ENCODE measurements at regions not wholly inside any gene's neighbourhood (a gene's known extent, or its start where the extent isn't known, plus 50 kb on each side); places are given as distances from the start of the nearest gene placed in this dataset.
"Not testable (repeated sequence)": the region's sequence is repeated elsewhere in the genome, so short reads cannot be mapped to it uniquely, and the experiment has no call there.

DNA sequence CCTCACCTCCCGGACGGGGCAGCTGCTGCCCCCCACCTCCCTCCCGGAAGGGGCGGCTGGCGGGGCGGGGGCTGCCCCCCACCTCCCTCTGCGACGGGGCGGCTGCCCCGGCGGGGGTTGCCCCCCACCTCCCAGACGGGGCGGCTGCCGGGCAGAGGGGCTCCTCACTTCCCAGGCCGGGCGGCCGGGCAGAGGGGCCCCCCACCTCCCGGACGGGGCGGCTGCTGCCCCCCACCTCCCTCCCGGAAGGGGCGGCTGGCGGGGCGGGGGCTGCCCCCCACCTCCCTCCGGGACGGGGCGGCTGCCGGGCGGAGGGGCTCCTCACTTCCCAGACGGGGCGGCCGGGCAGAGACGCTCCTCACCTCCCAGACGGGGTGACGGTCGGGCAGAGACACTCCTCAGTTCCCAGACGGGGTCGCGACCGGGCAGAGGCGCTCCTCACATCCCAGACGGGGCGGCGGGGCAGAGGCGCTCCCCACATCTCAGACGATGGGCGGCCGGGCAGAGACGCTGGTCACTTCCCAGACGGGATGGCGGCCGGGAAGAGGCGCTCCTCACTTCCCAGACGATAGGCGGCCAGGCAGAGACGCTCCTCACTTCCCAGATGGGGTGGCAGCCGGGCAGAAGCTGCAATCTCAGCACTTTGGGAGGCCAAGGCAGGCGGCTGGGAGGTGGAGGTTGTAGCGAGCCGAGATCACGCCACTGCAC, 1218.8 kb downstream of the GATA3 start:
- DNase-seq (ENCODE audit: low spot score); in situ Hi-C loops (cut with HindIII; ENCODE audit: low sequenced_read_pairs): not testable (repeated sequence)

- in situ Hi-C loops (cut with HindIII; ENCODE audit: low sequenced_read_pairs): no loop called here
- no peak for DNase-seq (ENCODE audit: low spot score)
Observed at GRCh38 chr10:9274206-9274755, 1219.8 kb downstream of the GATA3 start.

- no peak for DNase-seq (ENCODE audit: low spot score)
- in situ Hi-C loops (cut with HindIII; ENCODE audit: low sequenced_read_pairs): no loop called here
Observed at GRCh38 chr10:9275861-9276260, 1221.4 kb downstream of the GATA3 start.

- DNase-seq (ENCODE audit: low spot score): no peak
Observed at GRCh38 chr10:9285690-9286089, 1231.2 kb downstream of the GATA3 start.

DNA sequence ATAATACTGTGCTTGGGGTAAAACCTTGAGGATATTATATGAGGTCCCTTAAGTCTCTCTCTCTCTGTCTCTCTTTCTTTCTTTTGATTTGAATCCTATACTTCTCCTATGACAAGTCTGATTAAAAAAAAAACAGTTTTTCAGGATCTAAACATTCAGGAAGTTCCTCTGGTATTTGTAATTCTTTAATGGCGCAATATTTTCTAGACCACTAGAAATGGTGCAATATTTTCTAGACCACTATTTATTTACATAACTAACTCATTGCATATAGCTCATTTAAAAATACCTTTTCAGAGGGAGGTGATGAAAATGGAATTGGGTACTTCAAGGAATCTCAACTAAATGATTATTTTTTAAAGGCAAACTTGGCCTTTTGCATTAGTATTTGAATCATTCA, 1235.3 kb downstream of the GATA3 start:
- in situ Hi-C loops (cut with HindIII; ENCODE audit: low sequenced_read_pairs): no loop called here
- no peak for DNase-seq (ENCODE audit: low spot score)

More at GRCh38 chr10:9285690-9286089, 1231.2 kb downstream of the GATA3 start:
- in situ Hi-C loops (cut with HindIII; ENCODE audit: low sequenced_read_pairs): no loop called here

GRCh38 chr10:9291081-9291480, 1236.6 kb downstream of the GATA3 start:
- in situ Hi-C loops (cut with HindIII; ENCODE audit: low sequenced_read_pairs): no loop called here
- no peak for DNase-seq (ENCODE audit: low spot score)

DNA sequence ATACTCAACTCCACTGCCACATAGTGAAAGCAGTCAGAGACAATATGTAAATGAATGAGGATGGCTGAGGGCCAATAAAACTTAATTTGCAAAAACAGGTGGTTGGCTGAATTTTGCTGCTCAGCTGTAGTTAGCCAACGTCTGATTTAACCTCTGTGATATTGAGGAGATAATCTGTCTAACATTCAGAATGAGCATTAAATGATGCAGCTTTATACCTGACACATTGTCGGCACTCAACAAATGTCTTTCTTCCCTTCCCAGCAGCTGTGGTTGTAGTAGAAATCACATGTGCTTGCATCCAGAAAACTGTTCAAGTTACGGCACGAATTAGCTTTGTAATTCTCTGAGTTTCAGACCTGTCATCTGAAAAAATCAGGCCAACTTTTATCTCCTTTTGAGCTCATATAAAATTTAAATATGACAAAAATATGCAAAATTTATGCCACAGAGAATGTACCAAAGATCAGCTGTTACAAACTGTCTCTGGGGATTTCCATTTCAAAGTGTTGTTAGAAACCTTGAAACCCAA, 1239.7 kb downstream of the GATA3 start:
- in situ Hi-C loops (cut with HindIII; ENCODE audit: low sequenced_read_pairs): no loop called here
- no peak for DNase-seq (ENCODE audit: low spot score)

- in situ Hi-C loops (cut with HindIII; ENCODE audit: low sequenced_read_pairs): no loop called here
- DNase-seq (ENCODE audit: low spot score): no peak
Observed at GRCh38 chr10:9294865-9295264, 1240.4 kb downstream of the GATA3 start.

- DNase-seq (ENCODE audit: low spot score): no peak
Observed at GRCh38 chr10:9296190-9296589, 1241.7 kb downstream of the GATA3 start.

GRCh38 chr10:9297580-9297979, 1243.1 kb downstream of the GATA3 start:
- in situ Hi-C loops (cut with HindIII; ENCODE audit: low sequenced_read_pairs): no loop called here
- DNase-seq (ENCODE audit: low spot score): no peak

More at GRCh38 chr10:9296190-9296589, 1241.7 kb downstream of the GATA3 start:
- in situ Hi-C loops (cut with HindIII; ENCODE audit: low sequenced_read_pairs): no loop called here

DNA sequence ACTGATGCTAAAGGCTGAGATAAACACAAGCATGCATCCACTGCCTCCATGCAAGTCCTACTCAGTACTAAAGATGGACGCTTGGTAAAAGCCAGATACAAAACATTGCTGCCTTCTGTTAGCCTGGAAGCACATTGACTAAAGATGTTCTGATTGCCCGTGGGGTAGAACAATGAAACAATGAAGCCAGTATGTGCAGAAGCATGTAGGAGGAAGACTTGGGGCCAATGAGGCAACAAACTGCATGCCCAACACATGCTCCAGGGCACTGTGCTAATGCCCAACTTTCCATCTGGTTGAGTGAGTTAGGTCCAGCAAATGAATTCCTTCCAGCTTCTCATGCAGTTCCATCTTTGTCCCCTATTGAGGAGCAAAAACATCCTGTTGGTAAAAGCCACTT, 1245.5 kb downstream of the GATA3 start:
- in situ Hi-C loops (cut with HindIII; ENCODE audit: low sequenced_read_pairs): no loop called here
- no peak for DNase-seq (ENCODE audit: low spot score)

DNA sequence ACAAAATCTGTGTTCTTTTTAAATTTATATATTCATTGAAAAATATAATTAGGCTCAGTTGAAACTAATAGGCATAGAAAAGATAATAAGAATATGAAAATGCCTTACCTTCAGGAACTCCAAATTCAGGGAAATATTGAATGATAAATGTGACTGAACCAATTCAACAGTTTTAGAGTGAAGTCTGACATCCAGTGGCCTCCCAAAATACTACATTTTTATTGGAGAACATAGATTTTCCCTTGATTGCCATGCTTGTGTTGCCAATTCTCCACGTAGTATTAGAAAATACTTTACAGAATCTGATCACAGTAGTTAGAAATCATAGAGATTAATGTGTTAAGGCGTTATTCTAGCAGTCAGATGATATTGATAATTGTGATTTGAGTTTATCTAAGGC, 1246.7 kb downstream of the GATA3 start:
- DNase-seq (ENCODE audit: low spot score): peak; percentile 41
- in situ Hi-C loops (cut with HindIII; ENCODE audit: low sequenced_read_pairs): no loop called here

DNA sequence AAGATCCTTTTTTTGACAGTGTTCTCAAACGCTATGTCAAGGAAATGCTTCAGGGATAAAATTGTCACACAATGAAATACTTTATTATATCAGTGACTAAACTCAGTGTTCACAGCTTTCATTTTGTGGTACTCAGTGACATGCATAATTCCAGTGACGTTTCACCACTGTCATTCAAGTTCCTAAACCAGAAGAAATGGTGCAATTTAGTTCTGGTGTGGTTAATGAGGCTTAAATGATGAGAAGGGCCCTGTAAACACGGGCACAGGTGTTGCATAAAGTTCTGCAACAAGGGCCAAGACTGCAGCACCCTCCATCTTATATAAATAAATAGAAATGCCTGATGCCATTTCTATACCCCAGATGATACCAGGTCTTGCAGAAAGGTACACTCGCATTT, 1247.1 kb downstream of the GATA3 start:
- in situ Hi-C loops (cut with HindIII; ENCODE audit: low sequenced_read_pairs): no loop called here
- DNase-seq (ENCODE audit: low spot score): no peak

- in situ Hi-C loops (cut with HindIII; ENCODE audit: low sequenced_read_pairs): no loop called here
- DNase-seq (ENCODE audit: low spot score): peak; percentile 77
Observed at GRCh38 chr10:9302140-9302746, 1247.8 kb downstream of the GATA3 start.

DNA sequence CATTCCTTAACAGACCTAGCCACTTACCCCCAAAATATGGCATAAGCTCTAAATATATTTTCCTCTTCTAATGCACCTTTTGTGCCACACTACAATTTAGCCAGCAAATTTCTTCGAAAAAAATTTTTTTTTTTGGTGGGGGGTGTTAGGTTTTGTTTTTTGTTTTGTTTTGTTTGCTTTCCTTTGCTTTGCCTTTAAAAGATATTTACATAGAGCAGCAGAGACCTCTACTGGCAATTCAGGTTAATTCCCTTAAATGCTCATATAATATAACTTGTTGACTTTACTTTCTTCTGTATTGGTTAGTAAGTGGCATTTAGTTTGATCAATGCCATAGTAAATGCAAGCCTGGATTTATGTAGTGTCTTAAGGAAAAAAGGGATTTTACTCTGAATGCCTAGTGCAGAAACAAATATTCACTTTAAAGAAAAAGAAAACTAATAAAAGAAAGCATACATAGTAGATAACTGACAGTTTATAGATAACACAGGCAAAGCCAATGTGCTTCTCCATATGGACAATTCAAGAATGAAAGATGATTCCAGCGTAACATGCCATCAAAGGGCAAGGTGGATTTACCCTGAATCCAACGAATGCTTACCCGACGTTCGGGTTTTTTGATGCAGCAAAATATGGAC, 1250.6 kb downstream of the GATA3 start:
- DNase-seq (ENCODE audit: low spot score): peak; percentile 30
- in situ Hi-C loops (cut with HindIII; ENCODE audit: low sequenced_read_pairs): no loop called here

GRCh38 chr10:9311702-9312499, 1257.4 kb downstream of the GATA3 start:
- DNase-seq (ENCODE audit: low spot score): no peak
- in situ Hi-C loops (cut with HindIII; ENCODE audit: low sequenced_read_pairs): no loop called here

GRCh38 chr10:9315292-9315691, 1260.8 kb downstream of the GATA3 start:
- in situ Hi-C loops (cut with HindIII; ENCODE audit: low sequenced_read_pairs): no loop called here
- no peak for DNase-seq (ENCODE audit: low spot score)

DNA sequence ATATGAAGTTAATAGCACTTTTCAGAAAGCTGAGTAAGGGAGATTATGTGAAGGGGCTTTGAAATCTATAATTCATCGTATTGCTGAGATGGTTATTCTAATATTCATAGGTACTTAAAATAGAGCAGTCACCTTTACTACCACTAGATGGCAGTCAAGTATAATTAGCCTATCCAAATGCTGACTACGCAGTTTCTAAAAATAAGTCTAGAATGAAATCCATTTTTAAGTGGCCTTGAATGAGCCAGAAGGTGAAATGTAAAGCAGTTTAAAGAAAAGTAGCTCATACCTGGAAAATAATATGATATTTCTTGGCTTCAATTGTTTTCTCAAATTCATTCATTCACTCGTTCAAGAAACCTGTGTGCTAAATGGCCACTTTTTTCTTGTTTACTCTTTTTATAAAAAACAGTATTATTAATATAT, 1277.1 kb downstream of the GATA3 start:
- in situ Hi-C loops (cut with HindIII; ENCODE audit: low sequenced_read_pairs): no loop called here
- DNase-seq (ENCODE audit: low spot score): peak; percentile 67

- no peak for DNase-seq (ENCODE audit: low spot score)
- in situ Hi-C loops (cut with HindIII; ENCODE audit: low sequenced_read_pairs): no loop called here
Observed at GRCh38 chr10:9334270-9334669, 1279.8 kb downstream of the GATA3 start.
